DOHH2 (cell line): ENCODE measurements at regions not wholly inside any gene's neighbourhood (a gene's known extent, or its start where the extent isn't known, plus 50 kb on each side); places are given as distances from the start of the nearest gene placed in this dataset.
"Not testable (repeated sequence)": the region's sequence is repeated elsewhere in the genome, so short reads cannot be mapped to it uniquely, and the experiment has no call there.

Experiments
- H3F3A ChIP-seq: fragments of 200-600 bp; sonication (generic), shearing (Covaris generic); 2 replicates; pipeline ENCODE4 v1.6.0; 2016; ENCODE audit warnings: antibody characterized with exemption, mild to moderate bottlenecking; ENCODE audit not compliant: control insufficient read depth, insufficient read depth
- H3K27ac ChIP-seq: fragments of 200-600 bp; sonication (generic); 2 replicates; pipeline ENCODE4 v1.5.1; 2014; ENCODE audit warnings: low read depth, mild to moderate bottlenecking, low read length, moderate library complexity
- H3K27me3 ChIP-seq: fragments of 200-600 bp; sonication (generic); 2 replicates; pipeline ENCODE4 v1.6.1; 2014; ENCODE audit warnings: mild to moderate bottlenecking, low read length, mixed read lengths; ENCODE audit not compliant: control insufficient read depth
- H3K36me3 ChIP-seq: fragments of 200-600 bp; sonication (generic); 2 replicates; pipeline ENCODE4 v1.6.1; 2014; ENCODE audit warnings: mild to moderate bottlenecking, low read length, moderate library complexity, mixed read lengths; ENCODE audit not compliant: control insufficient read depth
- H3K4me1 ChIP-seq: fragments of 200-600 bp; sonication (generic); 2 replicates; pipeline ENCODE4 v1.6.1; 2014; ENCODE audit warnings: mild to moderate bottlenecking, low read length, mixed read lengths; ENCODE audit not compliant: control insufficient read depth
- H3K4me2 ChIP-seq: fragments of 200-600 bp; sonication (generic); 2 replicates; pipeline ENCODE4 v1.6.0; 2014; ENCODE audit warnings: mild to moderate bottlenecking, low read length, moderate library complexity
- H3K4me3 ChIP-seq: fragments of 200-600 bp; sonication (generic); 2 replicates; pipeline ENCODE4 v1.5.1; 2014; ENCODE audit warnings: mild to moderate bottlenecking, low read length, mixed read lengths
- H3K79me2 ChIP-seq: fragments of 200-600 bp; sonication (generic); 2 replicates; pipeline ENCODE4 v1.6.1; 2014; ENCODE audit warnings: mild to moderate bottlenecking, low read length, mixed read lengths; ENCODE audit not compliant: control insufficient read depth
- H3K9me2 ChIP-seq: fragments of 200-600 bp; sonication (generic); replicated peaks from 2 replicates; pipeline ENCODE4 v1.6.1; 2014; ENCODE audit warnings: mild to moderate bottlenecking, low read length, mixed read lengths; ENCODE audit not compliant: control insufficient read depth
- H3K9me3 ChIP-seq: fragments of 200-600 bp; sonication (generic); 2 replicates; pipeline ENCODE4 v1.6.1; 2014; ENCODE audit warnings: antibody characterized with exemption, low read length, mixed read lengths; ENCODE audit not compliant: control insufficient read depth, insufficient read depth
- H4K20me1 ChIP-seq: fragments of 200-600 bp; sonication (generic); 2 replicates; pipeline ENCODE4 v1.6.0; 2014; ENCODE audit warnings: low read depth, mild to moderate bottlenecking, antibody characterized with exemption, low read length, moderate library complexity; ENCODE audit not compliant: control insufficient read depth, insufficient read depth
- EZH2phosphoT487 ChIP-seq: fragments of 200-600 bp; sonication (generic); IDR thresholded peaks from 2 replicates; pipeline ENCODE4 v1.6.1; 2017; ENCODE audit warnings: borderline replicate concordance, mild to moderate bottlenecking, antibody characterized with exemption, low read length, moderate library complexity, mixed read lengths
- TF ChIP-seq, protein P1 (sequence below): fragments of 200-600 bp; sonication (generic); IDR thresholded peaks from one replicate; pipeline ENCODE4 v1.5.1; 2014; ENCODE audit warnings: antibody characterized with exemption, mild to moderate bottlenecking, low read depth, low read length; ENCODE audit not compliant: poor library complexity, severe bottlenecking

GRCh38 chr4:187090401-187090800 is 366.7 kb upstream of the FAT1 start:
- Histone ChIP-seq H3K4me2 (no peak overlapping the region), H3K4me1 (no peaks in the 10 kb centered on the region), H3K27ac (no peak overlapping the region), H4K20me1 (no peaks in the 10 kb centered on the region), H3K9me3 (no peaks in the 10 kb centered on the region), H3K27me3 (no peaks in the 10 kb centered on the region), H3K9me2 (no peaks in the 10 kb centered on the region), H3K4me3 (no peak overlapping the region), H3K36me3 (no peaks in the 10 kb centered on the region), H3K79me2 (no peaks in the 10 kb centered on the region), H3F3A (no peaks in the 10 kb centered on the region)
- TF ChIP-seq EZH2phosphoT487 = no peak
- TF ChIP-seq, protein P1, sequence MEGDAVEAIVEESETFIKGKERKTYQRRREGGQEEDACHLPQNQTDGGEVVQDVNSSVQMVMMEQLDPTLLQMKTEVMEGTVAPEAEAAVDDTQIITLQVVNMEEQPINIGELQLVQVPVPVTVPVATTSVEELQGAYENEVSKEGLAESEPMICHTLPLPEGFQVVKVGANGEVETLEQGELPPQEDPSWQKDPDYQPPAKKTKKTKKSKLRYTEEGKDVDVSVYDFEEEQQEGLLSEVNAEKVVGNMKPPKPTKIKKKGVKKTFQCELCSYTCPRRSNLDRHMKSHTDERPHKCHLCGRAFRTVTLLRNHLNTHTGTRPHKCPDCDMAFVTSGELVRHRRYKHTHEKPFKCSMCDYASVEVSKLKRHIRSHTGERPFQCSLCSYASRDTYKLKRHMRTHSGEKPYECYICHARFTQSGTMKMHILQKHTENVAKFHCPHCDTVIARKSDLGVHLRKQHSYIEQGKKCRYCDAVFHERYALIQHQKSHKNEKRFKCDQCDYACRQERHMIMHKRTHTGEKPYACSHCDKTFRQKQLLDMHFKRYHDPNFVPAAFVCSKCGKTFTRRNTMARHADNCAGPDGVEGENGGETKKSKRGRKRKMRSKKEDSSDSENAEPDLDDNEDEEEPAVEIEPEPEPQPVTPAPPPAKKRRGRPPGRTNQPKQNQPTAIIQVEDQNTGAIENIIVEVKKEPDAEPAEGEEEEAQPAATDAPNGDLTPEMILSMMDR = no peak

GRCh38 chr4:187090832-187091231 is 367.2 kb upstream of the FAT1 start:
- H3K27me3 ChIP-seq, H3K79me2 ChIP-seq, H3F3A ChIP-seq, H3K9me3 ChIP-seq, H3K27ac ChIP-seq, H3K36me3 ChIP-seq, H4K20me1 ChIP-seq, H3K4me3 ChIP-seq, H3K9me2 ChIP-seq, H3K4me1 ChIP-seq, H3K4me2 ChIP-seq: not testable (repeated sequence)

GRCh38 chr4:187094144-187094543 is 370.5 kb upstream of the FAT1 start:
- H3K79me2 ChIP-seq = no peaks in the 10 kb centered on the region
- H3K4me2 ChIP-seq = no peak overlapping the region
- H3F3A ChIP-seq = no peaks in the 10 kb centered on the region
- H3K9me3 ChIP-seq = no peaks in the 10 kb centered on the region; the same call in 1 of the 2 replicates
- TF ChIP-seq, protein P1 = no peak
- TF ChIP-seq EZH2phosphoT487 = no peak
- no peak overlapping the region for H3K4me3 ChIP-seq
- no peaks in the 10 kb centered on the region for H3K4me1 ChIP-seq
- no peaks in the 10 kb centered on the region for H3K27me3 ChIP-seq
- H4K20me1 ChIP-seq = no peaks in the 10 kb centered on the region
- no peak overlapping the region for H3K27ac ChIP-seq
- no peaks in the 10 kb centered on the region for H3K9me2 ChIP-seq
- no peaks in the 10 kb centered on the region for H3K36me3 ChIP-seq

GRCh38 chr4:187098429-187098828 is 374.8 kb upstream of the FAT1 start:
- H4K20me1 ChIP-seq = no peaks in the 10 kb centered on the region
- H3K36me3 ChIP-seq = no peaks in the 10 kb centered on the region
- TF ChIP-seq EZH2phosphoT487 = no peak
- H3K9me2 ChIP-seq = no peaks in the 10 kb centered on the region
- H3K9me3 ChIP-seq = no peaks in the 10 kb centered on the region; the same call in 1 of the 2 replicates
- H3K4me3 ChIP-seq = no peak overlapping the region
- no peak overlapping the region for H3K4me2 ChIP-seq
- H3F3A ChIP-seq = no peaks in the 10 kb centered on the region
- peaks cover 5% of the 10 kb centered on the region; the same call in 1 of the 2 replicates for H3K4me1 ChIP-seq
- no peak overlapping the region for H3K27ac ChIP-seq
- no peaks in the 10 kb centered on the region for H3K27me3 ChIP-seq
- no peaks in the 10 kb centered on the region for H3K79me2 ChIP-seq
